GM12892 (cell line): ENCODE measurements at regions not wholly inside any gene's neighbourhood (a gene's known extent, or its start where the extent isn't known, plus 50 kb on each side); places are given as distances from the start of the nearest gene placed in this dataset.

Experiments used
- POLR2A ChIP-seq: IDR thresholded peaks from 2 replicates; pipeline ENCODE4 v1.6.1; 2011; ENCODE audit warnings: low read depth, low read length, control low read depth
- TAF1 ChIP-seq: IDR thresholded peaks from 2 replicates; pipeline ENCODE4 v1.6.1; 2011; ENCODE audit warnings: low read depth, mild to moderate bottlenecking, control low read depth, low read length, borderline replicate concordance

- TF ChIP-seq POLR2A (no peak), TAF1 (no peak)
Observed at GRCh38 chr6:98287876-98288275, 546.5 kb upstream of the POU3F2 start.
